Upper lobe of left lung (tissue), 4 donors: ENCODE measurements at regions not wholly inside any gene's neighbourhood (a gene's known extent, or its start where the extent isn't known, plus 50 kb on each side); places are given as distances from the start of the nearest gene placed in this dataset.
"Not testable (repeated sequence)": the region's sequence is repeated elsewhere in the genome, so short reads cannot be mapped to it uniquely, and the experiment has no call there.

Experiments
- CTCF ChIP-seq, 6 experiments: fragments of 450-650 bp in 4 of 6; fragments of 200-600 bp in 2 of 6; sonication (generic) in 2 of 6; IDR thresholded peaks; one replicate each; pipeline ENCODE4 v1.5.1; 2016 to 2019; ENCODE audit warnings: antibody characterized with exemption in 6 of 6
- EP300 ChIP-seq, 4 donors: sonication (generic); formaldehyde crosslinking; IDR thresholded peaks; one replicate each; pipeline ENCODE4 v1.5.1; 2017; ENCODE audit warnings: antibody characterized with exemption in 4 of 4, control low read depth in 2 of 4
- POLR2A ChIP-seq, 4 donors: fragments of 450-650 bp; IDR thresholded peaks; one replicate each; pipeline ENCODE4 v1.5.1; 2016 to 2017; ENCODE audit warnings: antibody characterized with exemption in 4 of 4, mild to moderate bottlenecking in 2 of 4
- POLR2AphosphoS5 ChIP-seq, 2 donors: sonication (generic); formaldehyde crosslinking; IDR thresholded peaks; one replicate each; pipeline ENCODE4 v1.5.1; 2017; ENCODE audit warnings: antibody characterized with exemption in 2 of 2

GRCh38 chr17:36849020-36849419 is 88.3 kb upstream of the LHX1 start:
- not testable (repeated sequence) for TF ChIP-seq CTCF, POLR2A, POLR2AphosphoS5, EP300 (IDR thresholded peaks at IDR 0.05)
